ENCODE measurements at regions not wholly inside any gene's neighbourhood (a gene's known extent, or its start where the extent isn't known, plus 50 kb on each side); places are given as distances from the start of the nearest gene placed in this dataset.

DNA sequence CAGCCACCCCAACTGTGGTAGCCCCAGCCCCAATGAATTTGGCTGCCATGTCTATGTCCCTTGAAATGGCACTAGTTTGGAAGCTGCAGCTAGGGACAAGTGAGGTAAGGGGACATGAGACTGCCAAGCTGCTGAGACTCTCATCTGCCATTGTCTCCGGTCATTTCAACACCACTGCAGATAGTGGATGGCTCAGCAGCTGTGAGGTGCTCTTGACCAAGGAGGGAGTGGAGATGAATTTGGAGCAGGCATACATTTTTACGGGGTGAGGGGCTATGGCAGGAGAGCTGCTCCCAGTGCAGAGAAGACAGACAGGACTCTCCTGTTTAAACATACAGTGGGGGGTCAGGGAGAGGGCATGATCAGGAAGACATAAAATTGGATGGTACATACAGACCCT, 315.5 kb upstream of the CAMK1G start:
- TF ChIP-seq, protein P1, sequence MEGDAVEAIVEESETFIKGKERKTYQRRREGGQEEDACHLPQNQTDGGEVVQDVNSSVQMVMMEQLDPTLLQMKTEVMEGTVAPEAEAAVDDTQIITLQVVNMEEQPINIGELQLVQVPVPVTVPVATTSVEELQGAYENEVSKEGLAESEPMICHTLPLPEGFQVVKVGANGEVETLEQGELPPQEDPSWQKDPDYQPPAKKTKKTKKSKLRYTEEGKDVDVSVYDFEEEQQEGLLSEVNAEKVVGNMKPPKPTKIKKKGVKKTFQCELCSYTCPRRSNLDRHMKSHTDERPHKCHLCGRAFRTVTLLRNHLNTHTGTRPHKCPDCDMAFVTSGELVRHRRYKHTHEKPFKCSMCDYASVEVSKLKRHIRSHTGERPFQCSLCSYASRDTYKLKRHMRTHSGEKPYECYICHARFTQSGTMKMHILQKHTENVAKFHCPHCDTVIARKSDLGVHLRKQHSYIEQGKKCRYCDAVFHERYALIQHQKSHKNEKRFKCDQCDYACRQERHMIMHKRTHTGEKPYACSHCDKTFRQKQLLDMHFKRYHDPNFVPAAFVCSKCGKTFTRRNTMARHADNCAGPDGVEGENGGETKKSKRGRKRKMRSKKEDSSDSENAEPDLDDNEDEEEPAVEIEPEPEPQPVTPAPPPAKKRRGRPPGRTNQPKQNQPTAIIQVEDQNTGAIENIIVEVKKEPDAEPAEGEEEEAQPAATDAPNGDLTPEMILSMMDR (conservative IDR thresholded peaks at IDR 0.05 in 1 of 2, IDR thresholded peaks at IDR 0.05 in 1 of 2; ENCODE audit: extremely low read depth in 1 of 2, insufficient read depth in 1 of 2, low read depth in 1 of 2, low read length in 2 of 2) = no peak
- TF ChIP-seq EZH2 (IDR thresholded peaks at IDR 0.05; ENCODE audit: borderline replicate concordance, low read length) = no peak
